DMS79 treated with DMSO at 0.1 percent for 48 hours (cell line): ENCODE measurements at regions not wholly inside any gene's neighbourhood (a gene's known extent, or its start where the extent isn't known, plus 50 kb on each side); places are given as distances from the start of the nearest gene placed in this dataset.

Experiments
- DNase-seq: peaks from one replicate; lab custom pipeline; 2025; lab: John Stamatoyannopoulos, UW

- DNase-seq, result no peak
These were observed 796.1 kb downstream of the DCDC2C start for GRCh38 chr2:4499316-4500030.

DNA sequence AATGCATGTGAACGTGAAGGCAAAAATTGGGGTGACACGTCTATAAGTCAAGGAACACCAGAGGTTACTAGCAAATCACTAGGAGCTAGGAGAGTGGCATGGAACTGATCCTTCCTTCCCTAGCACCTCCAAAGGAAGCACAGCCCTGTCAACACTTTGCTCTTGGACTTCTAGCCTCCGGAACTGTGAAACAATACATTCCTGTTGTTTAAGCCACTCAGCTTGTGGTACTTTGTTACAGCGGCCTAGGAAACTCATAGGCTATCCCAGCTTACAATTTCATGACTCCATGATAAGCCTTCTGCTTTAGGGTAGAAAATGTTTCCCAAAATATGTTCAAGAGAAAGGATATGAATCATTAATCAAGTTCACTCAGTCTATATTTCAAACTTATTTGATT, 798.1 kb downstream of the DCDC2C start:
- DNase-seq, result no peak

DNA sequence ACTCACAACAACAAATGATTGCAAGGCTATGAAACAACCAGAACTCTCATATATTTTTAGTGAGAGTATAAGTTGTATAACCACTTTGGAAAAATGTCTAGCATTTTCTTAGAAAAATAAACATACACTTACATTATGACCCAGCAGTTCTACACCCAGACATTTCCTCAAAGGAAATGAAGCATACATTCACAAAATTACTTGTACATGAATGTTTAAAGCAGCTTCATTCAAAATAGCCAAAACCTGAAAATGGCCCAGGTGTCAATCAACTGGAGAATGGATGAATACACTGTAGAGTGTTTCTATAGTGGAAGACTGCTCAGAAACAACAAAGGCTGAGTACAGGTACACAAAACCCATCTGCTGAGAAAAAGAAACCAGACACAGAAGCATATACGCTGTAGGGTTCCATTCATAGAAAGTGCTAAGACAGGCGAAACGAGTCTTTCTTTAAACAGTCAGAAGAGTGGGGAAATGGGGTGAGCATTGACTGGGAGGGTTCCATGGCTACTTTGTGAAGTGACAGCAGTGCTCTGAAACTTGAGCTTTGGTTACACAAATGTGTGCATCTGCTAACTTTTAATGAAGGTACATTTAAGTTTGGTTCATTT, 799.0 kb downstream of the DCDC2C start:
- no peak for DNase-seq

- peak; percentile 8 for DNase-seq
These were observed 804.3 kb downstream of the DCDC2C start for GRCh38 chr2:4507661-4508060.

DNA sequence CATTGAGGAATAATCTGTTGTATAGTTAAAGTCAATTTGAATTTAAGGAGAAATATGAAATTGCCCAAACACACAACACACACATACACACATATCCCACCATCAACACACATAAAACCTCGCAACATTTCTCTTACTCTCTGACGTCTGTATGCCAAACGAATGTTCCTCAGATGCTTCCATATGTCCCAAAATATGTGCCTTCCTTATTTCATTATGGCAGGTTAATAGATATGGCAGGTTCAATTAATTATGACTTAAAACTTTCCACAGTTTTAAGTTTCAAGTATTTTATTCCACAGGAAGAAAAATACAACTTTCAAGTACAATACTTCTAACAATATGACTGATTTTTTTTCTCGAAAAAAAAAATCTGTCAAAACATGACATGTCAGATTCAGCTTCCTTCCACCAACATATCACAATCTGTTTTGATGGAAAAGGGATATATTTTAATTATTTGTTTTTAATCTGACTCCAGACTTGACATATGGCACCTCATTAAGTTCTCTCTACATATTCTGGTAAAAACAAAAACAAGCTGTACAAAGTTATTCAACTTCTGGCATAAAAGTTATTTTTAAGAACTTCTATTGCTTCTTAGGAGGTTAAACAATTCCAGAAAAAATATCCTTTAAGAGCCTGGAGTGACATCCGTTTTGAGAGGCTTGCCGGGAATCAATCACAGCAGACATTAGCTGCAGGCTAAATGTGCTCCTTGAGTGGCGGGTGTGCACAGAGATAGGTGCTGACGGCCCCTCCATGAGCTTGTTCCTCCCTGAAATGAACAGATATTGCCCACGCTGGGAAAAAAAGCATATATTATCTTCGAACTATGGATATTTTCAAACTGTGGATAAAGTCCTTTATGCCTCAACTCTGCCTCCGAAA, 812.7 kb downstream of the DCDC2C start:
- no peak for DNase-seq

DNA sequence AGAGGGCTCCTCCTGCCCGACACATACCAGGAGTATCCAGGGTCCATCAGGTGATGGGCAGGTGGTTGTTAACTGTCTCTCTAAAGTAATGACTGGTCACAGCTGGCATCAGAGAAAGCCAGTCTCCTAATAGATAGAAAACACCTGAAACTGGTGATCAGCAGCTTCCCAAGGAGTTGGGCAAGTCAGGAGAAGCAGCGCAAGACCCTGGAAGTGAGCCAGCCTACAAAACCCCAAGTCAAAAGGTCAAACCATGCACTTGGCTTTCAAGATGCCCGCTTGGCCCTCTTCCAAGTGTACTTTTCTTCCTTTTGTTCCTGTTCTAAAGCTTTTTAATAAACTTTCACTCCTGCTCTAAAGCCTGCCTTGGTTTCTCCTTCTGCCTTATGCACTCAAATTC, 815.2 kb downstream of the DCDC2C start:
- peak; percentile 5 for DNase-seq

- DNase-seq, result no peak
These were observed 819.4 kb downstream of the DCDC2C start for GRCh38 chr2:4522498-4523421.

DNA sequence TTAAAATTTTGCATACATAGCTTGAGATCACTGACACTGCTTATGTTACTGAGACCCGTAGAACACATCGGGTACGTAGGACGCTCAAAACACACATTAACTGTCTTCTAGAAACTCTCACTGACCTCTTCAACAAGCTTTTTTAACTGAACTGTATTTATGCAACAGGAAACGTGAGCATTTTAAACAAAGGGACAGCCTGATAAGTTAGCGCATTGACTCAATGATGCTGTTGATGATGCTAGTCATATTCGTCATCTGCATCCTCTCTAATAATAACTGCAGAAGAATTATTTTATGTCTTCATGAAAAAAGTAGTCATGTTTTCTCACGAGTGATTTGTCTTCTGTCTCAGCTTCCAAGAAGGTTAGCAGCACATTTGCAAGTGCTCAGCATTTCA, 824.0 kb downstream of the DCDC2C start:
- no peak for DNase-seq

DNA sequence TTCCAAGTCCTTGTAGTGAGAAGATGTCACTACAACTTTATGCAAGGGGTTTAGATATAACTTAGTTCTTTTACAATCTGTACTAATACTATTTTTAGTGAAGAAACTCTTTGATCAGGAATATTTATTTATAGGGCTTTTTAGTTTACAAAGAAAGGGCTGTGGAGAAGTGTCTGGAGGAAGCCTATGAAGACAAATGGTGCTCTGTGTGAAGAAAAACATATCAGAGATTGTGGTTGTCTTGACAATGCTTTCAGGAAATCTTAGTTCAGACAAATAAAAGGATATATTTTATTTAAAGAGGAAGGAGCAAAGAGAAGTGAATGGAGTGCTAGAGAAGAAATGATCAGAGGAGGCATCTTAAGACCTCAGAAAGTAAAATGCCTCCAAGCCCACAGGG, 824.9 kb downstream of the DCDC2C start:
- DNase-seq, result no peak

GRCh38 chr2:4528773-4529172, 825.4 kb downstream of the DCDC2C start:
- DNase-seq, result no peak

DNA sequence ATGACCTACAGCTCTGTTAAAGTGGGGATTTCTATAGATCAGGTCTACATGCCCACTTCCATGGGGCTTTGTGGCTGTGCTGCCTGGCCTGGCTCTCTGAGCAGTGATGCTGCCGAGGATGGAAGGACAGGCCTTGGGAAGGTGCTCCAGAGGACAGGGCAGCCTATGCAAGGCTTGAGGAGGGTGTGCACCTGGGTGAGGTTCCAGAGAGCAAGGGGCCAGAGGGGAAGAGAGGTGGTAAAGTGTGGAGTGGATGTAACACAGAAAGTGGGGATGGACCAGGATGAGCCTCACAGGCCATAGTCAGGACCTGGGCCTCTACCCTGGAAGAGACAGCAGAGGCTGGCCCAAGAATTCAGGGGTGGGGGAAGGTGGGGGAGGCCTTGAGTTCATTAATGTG, 826.4 kb downstream of the DCDC2C start:
- no peak for DNase-seq

DNA sequence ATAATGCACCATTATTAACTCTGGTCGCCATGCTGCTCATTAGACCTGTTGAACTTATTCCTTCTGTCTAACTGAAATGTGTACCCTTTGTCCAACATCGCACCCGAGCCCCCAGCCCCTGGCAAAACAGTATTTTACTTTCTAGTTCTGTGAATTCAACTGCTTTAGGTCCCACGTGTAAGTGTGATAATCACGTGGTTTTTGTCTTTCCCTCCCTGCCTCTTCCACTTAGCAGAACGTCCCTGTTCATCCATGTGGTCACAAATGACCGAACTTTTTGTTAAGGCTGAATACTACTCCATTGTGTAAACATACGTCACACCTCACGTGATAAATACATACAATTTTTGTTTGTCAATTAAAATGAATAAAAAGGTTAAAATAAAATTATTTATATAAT, 826.9 kb downstream of the DCDC2C start:
- no peak for DNase-seq

DNA sequence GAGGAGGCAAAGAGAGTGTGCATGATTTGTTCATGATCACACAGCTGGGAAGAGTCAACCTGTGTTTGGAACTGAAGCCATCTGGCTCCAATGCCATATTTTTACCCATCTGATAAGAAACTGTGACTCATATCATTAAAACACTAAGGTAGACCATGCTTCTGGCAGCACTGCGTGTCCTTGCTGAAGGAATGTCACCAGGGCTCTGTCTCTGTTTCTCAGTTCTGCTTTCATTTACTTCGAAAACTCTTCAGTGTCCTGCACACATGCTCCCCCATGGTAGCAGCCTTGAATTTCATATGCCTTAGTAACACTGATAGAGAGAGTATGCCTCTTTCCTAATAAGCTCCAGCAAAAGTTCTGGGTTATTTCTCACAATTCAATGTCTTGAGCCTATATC, 830.4 kb downstream of the DCDC2C start:
- DNase-seq, result no peak

DNA sequence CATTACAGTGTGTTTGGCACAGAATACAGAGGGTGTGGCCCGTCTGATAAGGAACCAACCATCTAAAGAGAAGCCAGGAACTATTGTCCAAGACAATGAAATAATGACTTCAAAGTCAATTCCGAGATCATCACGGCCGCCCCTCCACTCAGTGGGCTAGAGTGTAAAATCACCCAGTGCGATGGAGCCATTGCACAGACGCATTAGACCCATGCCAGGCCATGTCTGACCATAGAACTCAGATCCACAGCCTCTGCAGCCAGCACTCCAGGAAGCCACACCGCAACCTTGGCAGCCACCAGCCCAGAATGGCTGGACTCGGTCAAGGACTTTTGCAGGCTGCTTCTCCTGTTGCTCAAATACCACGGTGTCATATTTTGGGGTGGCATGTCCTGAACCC, 835.7 kb downstream of the DCDC2C start:
- DNase-seq, result no peak

DNA sequence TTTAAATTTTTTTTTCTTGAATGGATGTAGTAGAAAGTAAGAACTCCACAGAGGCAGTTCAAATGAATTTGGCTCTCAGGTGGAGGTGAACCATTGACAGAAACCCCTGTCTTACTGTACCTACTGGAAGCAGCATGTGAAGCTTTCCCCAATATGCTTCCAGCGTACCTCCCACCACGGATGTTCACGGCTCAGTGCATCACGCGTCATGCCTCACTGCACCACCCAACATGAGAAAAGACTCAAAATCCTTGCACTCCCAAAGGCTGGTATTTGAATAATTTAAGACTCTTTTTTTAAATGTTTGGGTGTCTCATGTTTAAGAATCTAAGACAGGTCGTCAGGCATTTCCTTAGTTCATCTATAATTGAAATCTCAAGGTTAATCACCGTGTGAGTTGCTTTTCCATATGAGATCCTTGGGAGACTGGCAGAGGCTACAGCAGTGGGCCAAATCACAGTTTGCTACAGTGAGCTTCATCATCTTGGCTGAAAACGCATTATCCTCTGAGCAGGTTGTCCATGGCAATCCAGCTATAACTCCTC, 846.4 kb downstream of the DCDC2C start:
- no peak for DNase-seq

- DNase-seq, result no peak
These were observed 848.5 kb downstream of the DCDC2C start for GRCh38 chr2:4551691-4552474.

- no peak for DNase-seq
These were observed 849.9 kb downstream of the DCDC2C start for GRCh38 chr2:4553241-4553640.

- no peak for DNase-seq
These were observed 852.9 kb downstream of the DCDC2C start for GRCh38 chr2:4556135-4556896.

GRCh38 chr2:4561196-4561595, 857.8 kb downstream of the DCDC2C start:
- no peak for DNase-seq

GRCh38 chr2:4576075-4576474, 872.7 kb downstream of the DCDC2C start:
- peak; percentile 15 for DNase-seq
